ENCODE measurements at regions not wholly inside any gene's neighbourhood (a gene's known extent, or its start where the extent isn't known, plus 50 kb on each side); places are given as distances from the start of the nearest gene placed in this dataset.
A peak's percentile ranks its signal among the peaks of the same experiment; 100 is the strongest.
"Not testable (repeated sequence)": the region's sequence is repeated elsewhere in the genome, so short reads cannot be mapped to it uniquely, and the experiment has no call there.

DNA sequence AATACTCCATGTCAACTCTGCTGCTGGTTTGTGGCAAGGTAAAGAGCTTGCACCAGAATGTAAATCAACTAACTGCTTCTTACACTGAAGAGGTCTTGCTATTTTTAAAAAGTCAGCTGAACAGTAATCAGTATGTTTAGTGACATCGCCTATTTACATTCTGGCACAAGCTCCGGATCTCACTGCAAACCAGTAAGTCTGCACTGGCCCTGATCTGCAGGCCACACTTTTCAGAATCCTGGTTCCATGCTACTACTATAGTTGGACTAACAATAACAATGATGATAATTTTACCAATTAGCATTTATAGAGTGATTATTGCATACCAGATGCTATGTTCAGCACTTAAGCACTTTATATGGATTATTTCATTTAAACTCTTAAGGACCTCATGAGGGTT lies 4792.9 kb upstream of the OR11H1 start:
- not testable (repeated sequence) for ATAC-seq

GRCh38 chr22:10736879-10737278 lies 4791.1 kb upstream of the OR11H1 start:
- not testable (repeated sequence) for ATAC-seq

GRCh38 chr22:10737931-10738330 lies 4790.1 kb upstream of the OR11H1 start:
- ATAC-seq: not testable (repeated sequence)

DNA sequence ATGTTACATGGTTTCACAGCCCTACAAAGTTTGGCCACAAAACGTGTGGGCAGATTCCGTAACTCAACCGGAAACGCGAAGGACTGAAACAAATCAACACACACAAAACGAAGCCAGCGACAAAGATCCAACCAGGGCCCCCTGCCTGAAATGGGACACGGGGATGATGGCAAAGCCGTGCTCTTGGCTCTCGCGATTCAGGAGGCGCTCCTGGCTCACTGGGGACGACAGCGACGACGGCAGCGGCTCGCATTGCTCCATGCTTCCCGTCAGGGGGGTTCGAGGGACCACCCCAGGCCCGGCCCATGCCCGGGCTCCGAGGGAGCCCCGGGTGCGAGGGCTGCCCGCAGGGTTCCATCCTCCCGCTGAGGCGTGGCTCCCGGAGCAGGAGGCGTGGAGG lies 4786.8 kb upstream of the OR11H1 start:
- ATAC-seq: no peak
- TF ChIP-seq, protein P1, sequence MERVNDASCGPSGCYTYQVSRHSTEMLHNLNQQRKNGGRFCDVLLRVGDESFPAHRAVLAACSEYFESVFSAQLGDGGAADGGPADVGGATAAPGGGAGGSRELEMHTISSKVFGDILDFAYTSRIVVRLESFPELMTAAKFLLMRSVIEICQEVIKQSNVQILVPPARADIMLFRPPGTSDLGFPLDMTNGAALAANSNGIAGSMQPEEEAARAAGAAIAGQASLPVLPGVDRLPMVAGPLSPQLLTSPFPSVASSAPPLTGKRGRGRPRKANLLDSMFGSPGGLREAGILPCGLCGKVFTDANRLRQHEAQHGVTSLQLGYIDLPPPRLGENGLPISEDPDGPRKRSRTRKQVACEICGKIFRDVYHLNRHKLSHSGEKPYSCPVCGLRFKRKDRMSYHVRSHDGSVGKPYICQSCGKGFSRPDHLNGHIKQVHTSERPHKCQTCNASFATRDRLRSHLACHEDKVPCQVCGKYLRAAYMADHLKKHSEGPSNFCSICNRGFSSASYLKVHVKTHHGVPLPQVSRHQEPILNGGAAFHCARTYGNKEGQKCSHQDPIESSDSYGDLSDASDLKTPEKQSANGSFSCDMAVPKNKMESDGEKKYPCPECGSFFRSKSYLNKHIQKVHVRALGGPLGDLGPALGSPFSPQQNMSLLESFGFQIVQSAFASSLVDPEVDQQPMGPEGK (CRISPR knock-in tag; IDR thresholded peaks at IDR 0.05; ENCODE audit: borderline replicate concordance): no peak

DNA sequence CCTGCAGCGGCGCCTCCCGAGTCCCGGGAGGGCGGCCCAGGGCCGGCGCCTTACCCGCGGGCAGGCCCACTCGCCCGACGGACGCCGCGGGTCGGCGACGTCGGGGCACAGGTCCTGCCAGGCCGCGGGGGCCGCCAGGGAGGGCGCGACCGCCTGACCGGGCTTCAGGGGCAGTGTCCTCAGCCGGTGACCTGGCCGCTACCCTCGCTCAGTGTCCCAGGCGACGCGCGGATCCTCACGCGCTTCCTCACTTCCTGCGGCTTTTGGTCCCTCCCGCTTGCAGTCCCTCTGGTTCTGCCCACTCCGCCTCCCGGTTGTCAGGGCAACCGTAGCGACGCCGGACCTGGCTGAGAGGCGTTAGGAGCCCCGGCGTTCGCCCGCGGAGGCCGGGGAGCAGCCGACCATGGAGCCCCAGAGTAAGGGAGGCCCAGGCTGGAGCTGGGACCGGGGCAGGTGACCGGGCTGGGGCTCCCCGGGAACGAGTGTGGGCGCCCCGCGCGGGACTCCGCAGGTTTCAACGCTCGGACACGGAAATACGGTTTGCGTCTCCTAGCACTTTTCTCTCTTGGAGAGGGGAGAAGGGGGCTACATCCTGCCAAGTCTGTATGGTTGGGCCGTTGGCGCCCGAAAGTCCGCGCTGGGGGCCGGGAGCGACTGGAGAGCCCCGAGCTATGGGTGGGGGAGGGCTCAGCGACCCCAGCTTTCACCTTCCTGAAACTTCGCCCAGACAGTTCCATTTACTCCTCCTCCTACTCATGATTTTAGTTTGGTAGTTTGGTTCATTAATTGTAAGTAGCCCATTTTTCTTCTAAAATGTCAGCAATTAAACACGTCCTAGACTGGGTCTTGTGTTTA lies 4786.0 kb upstream of the OR11H1 start:
- peak; percentile 46 for ATAC-seq

DNA sequence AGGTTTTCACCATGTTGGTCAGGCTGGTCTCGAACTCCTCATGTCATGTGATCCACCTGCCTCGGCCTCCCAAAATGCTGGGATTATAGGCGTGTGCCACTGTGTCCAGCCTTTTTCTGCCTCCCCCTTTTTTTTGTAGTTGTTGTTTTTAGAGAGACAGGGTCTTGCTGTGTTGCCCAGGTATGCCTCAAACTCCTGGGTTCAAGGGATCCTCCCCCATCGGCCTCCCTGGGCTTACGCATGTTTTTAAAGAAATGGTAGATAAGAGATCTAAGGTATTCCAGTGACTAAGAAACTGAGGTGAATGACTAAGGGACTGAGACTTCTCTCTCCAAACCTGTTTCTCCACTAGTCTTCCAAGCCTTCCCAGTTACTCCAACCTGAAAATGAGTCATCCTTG lies 4781.6 kb upstream of the OR11H1 start:
- not testable (repeated sequence) for ATAC-seq

- ATAC-seq: not testable (repeated sequence)
These were observed 4780.8 kb upstream of the OR11H1 start for GRCh38 chr22:10747227-10747626.

DNA sequence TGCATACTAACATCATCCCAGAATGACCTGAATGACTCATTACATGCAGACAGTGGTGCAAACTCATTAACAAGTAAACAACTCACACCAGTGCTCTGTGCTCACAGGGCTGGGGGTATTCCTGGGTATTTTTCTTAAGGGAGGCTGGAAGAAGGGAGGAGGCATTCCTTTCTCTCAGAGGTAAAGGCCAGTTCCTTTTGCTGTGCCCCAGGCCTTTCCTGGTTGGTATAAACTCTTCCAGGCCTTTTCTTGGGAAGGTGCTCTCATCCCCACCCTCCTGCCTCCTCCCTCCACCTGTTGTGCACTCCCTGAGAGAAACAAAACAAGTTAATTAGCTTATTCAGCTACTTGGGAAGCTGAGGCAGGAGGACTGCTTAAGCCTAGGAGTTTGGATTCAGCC lies 4779.2 kb upstream of the OR11H1 start:
- ATAC-seq: not testable (repeated sequence)

DNA sequence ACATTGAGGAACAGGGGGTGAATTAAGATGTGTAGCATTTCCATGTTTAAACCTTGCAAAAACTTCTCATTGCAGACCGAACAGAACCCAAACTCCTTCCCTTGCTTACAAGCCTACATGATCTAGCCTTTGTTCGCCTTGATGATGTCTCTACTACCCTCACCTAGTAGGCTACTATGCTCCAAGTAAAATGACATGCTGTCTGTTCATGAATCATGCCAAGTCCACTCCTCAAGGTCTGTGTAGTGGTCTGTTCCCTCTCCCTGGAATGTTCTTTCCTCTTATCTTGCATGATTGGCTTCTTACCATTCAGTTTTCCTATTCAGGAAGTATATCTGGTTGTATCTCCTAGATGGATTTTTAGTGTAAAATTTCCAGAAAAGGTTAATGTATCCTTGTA lies 4778.6 kb upstream of the OR11H1 start:
- ATAC-seq: not testable (repeated sequence)

- not testable (repeated sequence) for ATAC-seq
These were observed 4774.4 kb upstream of the OR11H1 start for GRCh38 chr22:10753566-10753965.

DNA sequence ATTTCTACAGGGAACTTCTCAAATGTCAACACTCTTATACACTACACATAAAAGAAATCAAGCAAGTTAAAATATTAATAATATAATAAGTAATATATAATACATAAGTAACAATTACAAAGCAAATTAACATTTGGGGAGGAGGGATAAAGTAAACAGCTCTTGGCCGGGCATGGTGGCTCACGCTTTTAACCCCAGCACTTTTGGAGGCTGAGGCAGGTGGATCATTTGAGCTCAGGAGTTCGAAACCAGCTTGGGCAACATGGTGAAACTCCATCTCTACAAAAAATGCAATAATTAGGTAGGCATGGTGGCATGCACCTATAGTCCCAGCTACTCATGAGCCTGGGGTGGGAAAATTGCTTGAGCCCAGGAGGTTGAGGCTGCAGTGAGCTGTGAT lies 4772.6 kb upstream of the OR11H1 start:
- ATAC-seq: not testable (repeated sequence)

- ATAC-seq: not testable (repeated sequence)
These were observed 4767.6 kb upstream of the OR11H1 start for GRCh38 chr22:10760418-10760817.

DNA sequence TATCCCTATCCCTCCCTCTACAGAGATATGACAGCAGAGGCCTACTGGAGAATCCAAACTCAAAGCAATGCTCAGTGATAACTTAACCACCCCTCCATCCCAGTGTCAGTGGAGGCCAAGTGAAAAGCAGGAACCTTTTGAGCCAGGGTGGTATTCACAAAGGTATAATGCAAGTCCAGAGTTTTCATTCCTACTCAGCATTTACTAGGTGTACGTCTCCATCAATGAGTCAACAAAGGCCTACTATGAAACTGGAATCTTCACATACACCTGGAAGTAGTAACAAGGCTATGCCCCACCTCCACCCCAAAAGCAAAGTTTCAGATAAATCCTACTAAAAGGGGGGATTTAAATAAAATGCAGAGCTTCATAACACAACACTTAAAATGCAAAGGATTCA lies 4761.7 kb upstream of the OR11H1 start:
- ATAC-seq: not testable (repeated sequence)

GRCh38 chr22:10768875-10769274 lies 4759.1 kb upstream of the OR11H1 start:
- ATAC-seq: not testable (repeated sequence)

- ATAC-seq: not testable (repeated sequence)
These were observed 4756.2 kb upstream of the OR11H1 start for GRCh38 chr22:10771744-10772143.

DNA sequence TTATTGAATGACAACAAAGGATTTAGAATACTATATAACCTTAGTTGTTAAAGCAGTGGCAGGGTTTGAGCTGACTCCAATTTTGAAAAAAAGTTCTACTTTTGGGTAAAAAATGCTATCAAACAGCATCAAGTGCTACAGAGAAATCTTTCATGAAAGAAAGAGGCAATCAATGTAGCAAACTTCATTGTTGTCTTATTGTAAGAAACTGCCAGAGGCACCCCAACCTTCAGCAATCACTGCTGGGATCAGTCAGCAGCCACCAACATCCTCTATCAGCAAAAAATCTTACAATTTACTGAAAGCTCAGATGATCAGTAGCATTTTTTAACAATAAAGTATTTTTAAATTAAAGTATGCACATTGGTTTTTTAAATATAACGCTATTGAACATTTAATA lies 4754.7 kb upstream of the OR11H1 start:
- ATAC-seq: not testable (repeated sequence)

DNA sequence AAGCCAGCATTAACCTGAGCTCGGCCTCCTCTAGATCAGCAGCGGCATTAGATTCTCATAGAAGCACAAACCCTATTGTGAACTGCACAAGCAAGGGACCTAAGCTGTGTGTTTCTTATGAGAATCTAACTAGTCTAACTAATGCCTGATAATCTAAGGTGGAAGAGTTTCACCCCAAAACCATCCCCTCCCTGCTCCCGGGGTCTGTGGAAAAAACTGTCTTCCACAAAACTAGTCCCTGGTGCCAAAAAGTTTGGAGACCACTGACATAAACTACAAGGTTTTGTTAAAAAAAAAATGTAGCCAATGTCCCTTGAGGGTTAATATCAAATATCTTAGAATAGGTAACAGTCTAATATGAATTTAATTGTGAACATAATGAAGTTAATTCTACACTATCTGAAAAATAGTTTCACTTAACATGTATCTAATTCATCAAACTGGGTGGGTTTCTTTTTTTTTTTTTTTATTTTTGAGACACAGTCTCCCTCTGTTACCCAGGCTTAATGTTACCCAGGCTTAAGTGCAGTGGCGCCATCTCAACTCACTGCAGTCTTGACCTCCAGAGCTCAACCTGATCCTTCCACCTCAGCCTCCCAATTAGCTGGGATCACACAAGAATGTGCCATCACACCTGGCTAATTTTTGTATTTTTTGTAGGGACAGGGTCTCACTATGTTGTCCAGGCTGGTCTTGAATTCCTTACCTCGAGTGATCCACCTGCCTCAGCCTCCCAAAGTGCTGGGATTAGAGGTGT lies 4752.2 kb upstream of the OR11H1 start:
- not testable (repeated sequence) for ATAC-seq

- not testable (repeated sequence) for ATAC-seq
These were observed 4751.6 kb upstream of the OR11H1 start for GRCh38 chr22:10776358-10776729.

GRCh38 chr22:10777733-10778132 lies 4750.3 kb upstream of the OR11H1 start:
- ATAC-seq: not testable (repeated sequence)
